Endothelial cell of umbilical vein (primary cell): ENCODE measurements at regions not wholly inside any gene's neighbourhood (a gene's known extent, or its start where the extent isn't known, plus 50 kb on each side); places are given as distances from the start of the nearest gene placed in this dataset.

Source experiments
- CTCF ChIP-seq, 2 donors: IDR thresholded peaks; 1 replicate in 1 of 2; 2 replicates in 1 of 2; pipeline ENCODE4 v1.5.1; 2011; ENCODE audit warnings: low read length in 2 of 2, mild to moderate bottlenecking in 2 of 2, moderate library complexity in 2 of 2, control low read depth in 1 of 2, inconsistent platforms in 1 of 2, low read depth in 1 of 2; ENCODE audit not compliant: insufficient read depth in 1 of 2; ENCODE audit errors: extremely low read depth in 1 of 2
- JUN ChIP-seq: IDR thresholded peaks from 2 replicates; pipeline ENCODE4 v1.6.1; 2011; ENCODE audit warnings: borderline replicate concordance, low read depth; ENCODE audit not compliant: insufficient read length, insufficient read depth
- MAX ChIP-seq: IDR thresholded peaks from 2 replicates; pipeline ENCODE4 v1.6.1; 2011; ENCODE audit not compliant: insufficient read depth, insufficient read length
- POLR2A ChIP-seq: IDR thresholded peaks from 2 replicates; pipeline ENCODE4 v1.6.1; 2012; ENCODE audit warnings: low read depth, mild to moderate bottlenecking, control low read depth, low read length
- POLR2AphosphoS5 ChIP-seq: IDR thresholded peaks from 2 replicates; pipeline ENCODE4 v1.6.1; 2012; ENCODE audit warnings: low read depth, mild to moderate bottlenecking, control low read depth, low read length, moderate library complexity; ENCODE audit not compliant: insufficient read depth

GRCh38 chrX:82196866-82197265 is 995.0 kb downstream of the SH3BGRL start:
- TF ChIP-seq CTCF (IDR thresholded peaks at IDR 0.05; ENCODE audit: extremely low read depth in 1 of 2, insufficient read depth in 1 of 2, low read depth in 1 of 2, low read length in 2 of 2) (no peak), JUN (no peak), POLR2A (no peak), POLR2AphosphoS5 (no peak), MAX (no peak)
